ENCODE measurements at regions not wholly inside any gene's neighbourhood (a gene's known extent, or its start where the extent isn't known, plus 50 kb on each side); places are given as distances from the start of the nearest gene placed in this dataset.

DNA sequence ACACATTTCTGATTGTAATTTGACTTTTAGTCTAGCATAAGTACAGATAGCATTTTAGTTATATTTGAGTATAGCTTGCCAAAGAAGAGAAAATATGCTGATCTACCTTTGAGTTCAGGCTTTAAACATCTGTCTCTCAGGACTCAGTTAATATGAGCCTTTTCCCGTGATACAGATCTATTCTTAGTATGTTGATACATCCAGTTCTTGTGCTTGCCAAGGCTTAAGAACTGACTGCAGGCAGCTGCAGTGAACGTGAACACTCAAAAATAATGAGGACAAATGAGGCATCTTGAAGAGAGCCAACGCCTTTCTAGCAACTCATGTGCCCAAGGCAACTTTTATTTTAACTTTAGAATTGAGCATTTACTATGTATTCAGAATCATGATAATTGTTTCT is 325.5 kb downstream of the SI start (continued):
- TF ChIP-seq, protein P1, sequence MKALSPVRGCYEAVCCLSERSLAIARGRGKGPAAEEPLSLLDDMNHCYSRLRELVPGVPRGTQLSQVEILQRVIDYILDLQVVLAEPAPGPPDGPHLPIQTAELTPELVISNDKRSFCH (CRISPR knock-in tag; IDR thresholded peaks at IDR 0.05) = no peak
- TF ChIP-seq, protein P1 (tag; IDR thresholded peaks at IDR 0.05) = no peak
- TF ChIP-seq RBM34 (IDR thresholded peaks at IDR 0.05; ENCODE audit: borderline replicate concordance, insufficient read depth, low read length) (no peak), SMC3 (conservative IDR thresholded peaks at IDR 0.05; ENCODE audit: insufficient read depth, low read depth, low read length) (no peak), MAFF (IDR thresholded peaks at IDR 0.05; ENCODE audit: low read length) (no peak)

DNA sequence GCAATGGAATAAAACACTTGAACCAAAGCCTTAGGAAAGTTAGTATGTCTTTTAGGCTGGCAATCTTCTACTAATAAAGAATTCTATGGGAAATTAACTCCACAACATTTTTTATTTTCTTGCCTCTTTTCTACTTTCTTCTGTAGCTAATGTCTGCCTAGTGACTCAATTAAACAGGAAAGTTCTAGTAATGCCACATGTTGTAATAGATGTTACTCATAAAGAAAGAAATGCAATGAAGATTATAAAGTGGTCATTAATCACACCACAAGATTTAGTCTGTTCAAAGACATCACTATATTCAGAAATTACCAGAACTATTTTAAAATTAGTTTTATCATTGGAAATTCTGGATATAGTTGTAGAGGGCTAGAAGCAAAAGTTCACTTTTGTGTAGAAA is 329.7 kb downstream of the SI start:
- Histone ChIP-seq H3K9me3 (replicated peaks; ENCODE audit: control insufficient read depth, insufficient read depth, low read depth, low read length) (no peaks in the 10 kb centered on the region), H3K27ac (ENCODE audit: extremely low read depth, low read depth, low read length) (no peak overlapping the region), H3K27me3 (ENCODE audit: control insufficient read depth in 2 of 2, insufficient read depth in 2 of 2, low read length in 2 of 2) (no peaks in the 10 kb centered on the region), H3K9me1 (ENCODE audit: control insufficient read depth, insufficient read depth, low read length) (no peaks in the 10 kb centered on the region), H3K9ac (ENCODE audit: insufficient read depth in 1 of 2, low read depth in 2 of 2, low read length in 2 of 2) (no peak overlapping the region), H3K36me3 (ENCODE audit: control insufficient read depth, insufficient read depth, low read length) (no peaks in the 10 kb centered on the region), H4K20me1 (replicated peaks; ENCODE audit: control insufficient read depth, insufficient read depth, low read length) (no peaks in the 10 kb centered on the region), H3K79me2 (ENCODE audit: control insufficient read depth, insufficient read depth, low read length) (no peaks in the 10 kb centered on the region), H3K4me3 (no peak overlapping the region), H3K4me2 (ENCODE audit: insufficient read depth, low read length) (no peak overlapping the region), H3K4me1 (replicated peaks in 1 of 2; ENCODE audit: control insufficient read depth in 2 of 2, insufficient read depth in 2 of 2, low read length in 2 of 2) (no peaks in the 10 kb centered on the region), H2AFZ (ENCODE audit: low read depth, low read length) (no peak overlapping the region)
- TF ChIP-seq BHLHE40 (IDR thresholded peaks at IDR 0.05; ENCODE audit: low read length) = no peak
- TF ChIP-seq BCOR (IDR thresholded peaks at IDR 0.05) = no peak
- TF ChIP-seq EZH2 (IDR thresholded peaks at IDR 0.05; ENCODE audit: borderline replicate concordance, low read depth, low read length) = no peak
- TF ChIP-seq, protein P2, sequence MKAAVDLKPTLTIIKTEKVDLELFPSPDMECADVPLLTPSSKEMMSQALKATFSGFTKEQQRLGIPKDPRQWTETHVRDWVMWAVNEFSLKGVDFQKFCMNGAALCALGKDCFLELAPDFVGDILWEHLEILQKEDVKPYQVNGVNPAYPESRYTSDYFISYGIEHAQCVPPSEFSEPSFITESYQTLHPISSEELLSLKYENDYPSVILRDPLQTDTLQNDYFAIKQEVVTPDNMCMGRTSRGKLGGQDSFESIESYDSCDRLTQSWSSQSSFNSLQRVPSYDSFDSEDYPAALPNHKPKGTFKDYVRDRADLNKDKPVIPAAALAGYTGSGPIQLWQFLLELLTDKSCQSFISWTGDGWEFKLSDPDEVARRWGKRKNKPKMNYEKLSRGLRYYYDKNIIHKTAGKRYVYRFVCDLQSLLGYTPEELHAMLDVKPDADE (conservative IDR thresholded peaks at IDR 0.05; ENCODE audit: control insufficient read depth, low read depth, low read length) = no peak
- no peak for TF ChIP-seq BCL6 (CRISPR knock-in tag; IDR thresholded peaks at IDR 0.05)
- no peak for TF ChIP-seq ARID1B (IDR thresholded peaks at IDR 0.05)
- no peak for TF ChIP-seq KAT8 (IDR thresholded peaks at IDR 0.05; ENCODE audit: low read depth)
- TF ChIP-seq, protein P3, sequence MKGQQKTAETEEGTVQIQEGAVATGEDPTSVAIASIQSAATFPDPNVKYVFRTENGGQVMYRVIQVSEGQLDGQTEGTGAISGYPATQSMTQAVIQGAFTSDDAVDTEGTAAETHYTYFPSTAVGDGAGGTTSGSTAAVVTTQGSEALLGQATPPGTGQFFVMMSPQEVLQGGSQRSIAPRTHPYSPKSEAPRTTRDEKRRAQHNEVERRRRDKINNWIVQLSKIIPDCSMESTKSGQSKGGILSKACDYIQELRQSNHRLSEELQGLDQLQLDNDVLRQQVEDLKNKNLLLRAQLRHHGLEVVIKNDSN (CRISPR knock-in tag; IDR thresholded peaks at IDR 0.05) = no peak
- CTCF ChIA-PET (ENCODE audit: low intra/inter-chr PET ratio) = no interaction called here
- intact Hi-C loops (cut with micrococcal nuclease) = no loop called here
- in situ Hi-C loops (cut with MboI) = no loop called here
- BruUV-seq (replicated peaks) = no TSS peak
- no peak for ATAC-seq
- POLR2A ChIA-PET = no interaction called here
- no peak for DNase-seq (ENCODE audit: extremely low read depth in 1 of 4, low spot score in 3 of 4)
- no peak for FAIRE-seq
